ENCODE measurements at regions not wholly inside any gene's neighbourhood (a gene's known extent, or its start where the extent isn't known, plus 50 kb on each side); places are given as distances from the start of the nearest gene placed in this dataset.
"Not testable (repeated sequence)": the region's sequence is repeated elsewhere in the genome, so short reads cannot be mapped to it uniquely, and the experiment has no call there.

GRCh38 chr10:117815816-117816215 is 230.9 kb downstream of the RAB11FIP2 start:
- not testable (repeated sequence) for TF ChIP-seq CTCF, POLR2A (IDR thresholded peaks at IDR 0.05)

All from esophagus squamous epithelium (tissue), 4 donors.